GM19023 (cell line): ENCODE measurements at regions not wholly inside any gene's neighbourhood (a gene's known extent, or its start where the extent isn't known, plus 50 kb on each side); places are given as distances from the start of the nearest gene placed in this dataset.

ENCODE experiments used
- ATAC-seq: cut with Tn5 transposase; IDR thresholded peaks from one replicate; pipeline ENCODE4 v1.9.1; 2021; ENCODE audit warnings: mild to moderate bottlenecking, moderate library complexity; ENCODE audit not compliant: unreplicated experiment

GRCh38 chr2:164306872-164307271, 314.4 kb downstream of the GRB14 start:
- ATAC-seq, result no peak

- ATAC-seq, result no peak
These were observed 318.5 kb downstream of the GRB14 start for GRCh38 chr2:164302786-164303185.

- no peak for ATAC-seq
These were observed 333.0 kb downstream of the GRB14 start for GRCh38 chr2:164288235-164288634.

GRCh38 chr2:164287056-164287455, 334.2 kb downstream of the GRB14 start:
- no peak for ATAC-seq

- ATAC-seq, result no peak
These were observed 335.7 kb downstream of the GRB14 start for GRCh38 chr2:164285576-164285975.

GRCh38 chr2:164281896-164282295, 339.4 kb downstream of the GRB14 start:
- no peak for ATAC-seq

- ATAC-seq, result no peak
These were observed 345.6 kb downstream of the GRB14 start for GRCh38 chr2:164275659-164276058.

GRCh38 chr2:164260506-164260905, 360.8 kb downstream of the GRB14 start:
- no peak for ATAC-seq

GRCh38 chr2:164257742-164258141, 363.5 kb downstream of the GRB14 start:
- no peak for ATAC-seq

GRCh38 chr2:164252568-164253287, 368.6 kb downstream of the GRB14 start:
- ATAC-seq, result peak; percentile 94

- no peak for ATAC-seq
These were observed 378.0 kb downstream of the GRB14 start for GRCh38 chr2:164243315-164243714.

- ATAC-seq, result no peak
These were observed 378.9 kb downstream of the GRB14 start for GRCh38 chr2:164242409-164242808.

GRCh38 chr2:164234074-164234473, 387.2 kb downstream of the GRB14 start:
- ATAC-seq, result no peak

- ATAC-seq, result no peak
These were observed 397.3 kb downstream of the GRB14 start for GRCh38 chr2:164224007-164224406.

- ATAC-seq, result no peak
These were observed 399.8 kb downstream of the GRB14 start for GRCh38 chr2:164221473-164221872.

- ATAC-seq, result no peak
These were observed 401.0 kb downstream of the GRB14 start for GRCh38 chr2:164220265-164220664.

- no peak for ATAC-seq
These were observed 407.4 kb downstream of the GRB14 start for GRCh38 chr2:164213916-164214315.

GRCh38 chr2:164205347-164205746, 415.9 kb downstream of the GRB14 start:
- no peak for ATAC-seq

GRCh38 chr2:164203131-164203530, 418.2 kb downstream of the GRB14 start:
- no peak for ATAC-seq

- ATAC-seq, result no peak
These were observed 423.0 kb downstream of the GRB14 start for GRCh38 chr2:164198256-164198655.

GRCh38 chr2:164190700-164191099, 430.6 kb downstream of the GRB14 start:
- ATAC-seq, result no peak

GRCh38 chr2:164189851-164190250, 431.4 kb downstream of the GRB14 start:
- no peak for ATAC-seq

- ATAC-seq, result no peak
These were observed 434.2 kb downstream of the GRB14 start for GRCh38 chr2:164187121-164187520.
